ENCODE measurements at regions not wholly inside any gene's neighbourhood (a gene's known extent, or its start where the extent isn't known, plus 50 kb on each side); places are given as distances from the start of the nearest gene placed in this dataset.

- DNase-seq (ENCODE audit: extremely low spot score, insufficient read length, low read depth) (no peak), FAIRE-seq (no peak)
Observed at GRCh38 chr16:86994651-86995171, 322.5 kb downstream of the C16orf95 start.

- DNase-seq (ENCODE audit: extremely low spot score, insufficient read length, low read depth): no peak
- no peak for FAIRE-seq
Observed at GRCh38 chr16:86995456-86995855, 321.7 kb downstream of the C16orf95 start.

- DNase-seq (ENCODE audit: extremely low spot score, insufficient read length, low read depth): no peak
- FAIRE-seq: no peak
Observed at GRCh38 chr16:86996081-86996480, 321.1 kb downstream of the C16orf95 start.

GRCh38 chr16:86997058-86997457 is 320.1 kb downstream of the C16orf95 start:
- DNase-seq (ENCODE audit: extremely low spot score, insufficient read length, low read depth) (no peak), FAIRE-seq (no peak)

GRCh38 chr16:86998196-86999001 is 318.8 kb downstream of the C16orf95 start:
- DNase-seq (ENCODE audit: extremely low spot score, insufficient read length, low read depth) (no peak), FAIRE-seq (no peak)

GRCh38 chr16:87000001-87000400 is 317.2 kb downstream of the C16orf95 start:
- peak; percentile 52 for FAIRE-seq
- DNase-seq (ENCODE audit: extremely low spot score, insufficient read length, low read depth): no peak

GRCh38 chr16:87002717-87003413 is 314.3 kb downstream of the C16orf95 start:
- no peak for DNase-seq (ENCODE audit: extremely low spot score, insufficient read length, low read depth)
- FAIRE-seq: no peak

GRCh38 chr16:87003414-87003755 is 313.8 kb downstream of the C16orf95 start:
- no peak for DNase-seq (ENCODE audit: extremely low spot score, insufficient read length, low read depth)
- FAIRE-seq: no peak

- no peak for FAIRE-seq
- DNase-seq (ENCODE audit: extremely low spot score, insufficient read length, low read depth): no peak
Observed at GRCh38 chr16:87006021-87006420, 311.2 kb downstream of the C16orf95 start.

GRCh38 chr16:87006789-87007745 is 310.1 kb downstream of the C16orf95 start:
- DNase-seq (ENCODE audit: extremely low spot score, insufficient read length, low read depth) (no peak), FAIRE-seq (no peak)

- no peak for DNase-seq (ENCODE audit: extremely low spot score, insufficient read length, low read depth)
- FAIRE-seq: no peak
Observed at GRCh38 chr16:87007907-87008306, 309.3 kb downstream of the C16orf95 start.

GRCh38 chr16:87008664-87009063 is 308.5 kb downstream of the C16orf95 start:
- FAIRE-seq (no peak), DNase-seq (ENCODE audit: extremely low spot score, insufficient read length, low read depth) (no peak)

GRCh38 chr16:87012954-87013938 is 303.9 kb downstream of the C16orf95 start:
- FAIRE-seq (no peak), DNase-seq (ENCODE audit: extremely low spot score, insufficient read length, low read depth) (no peak)

GRCh38 chr16:87014112-87014511 is 303.1 kb downstream of the C16orf95 start:
- DNase-seq (ENCODE audit: extremely low spot score, insufficient read length, low read depth): no peak
- no peak for FAIRE-seq

- FAIRE-seq (no peak), DNase-seq (ENCODE audit: extremely low spot score, insufficient read length, low read depth) (no peak)
Observed at GRCh38 chr16:87015021-87015420, 302.2 kb downstream of the C16orf95 start.

- FAIRE-seq (no peak), DNase-seq (ENCODE audit: extremely low spot score, insufficient read length, low read depth) (no peak)
Observed at GRCh38 chr16:87016046-87017035, 300.9 kb downstream of the C16orf95 start.

GRCh38 chr16:87017371-87018012 is 299.7 kb downstream of the C16orf95 start:
- DNase-seq (ENCODE audit: extremely low spot score, insufficient read length, low read depth): no peak
- no peak for FAIRE-seq

Measured in GM18507 (cell line).